ENCODE measurements at regions not wholly inside any gene's neighbourhood (a gene's known extent, or its start where the extent isn't known, plus 50 kb on each side); places are given as distances from the start of the nearest gene placed in this dataset.

GRCh38 chr5:68873198-68873597 lies 220.6 kb upstream of the SLC30A5 start:
- TF ChIP-seq, protein P1, sequence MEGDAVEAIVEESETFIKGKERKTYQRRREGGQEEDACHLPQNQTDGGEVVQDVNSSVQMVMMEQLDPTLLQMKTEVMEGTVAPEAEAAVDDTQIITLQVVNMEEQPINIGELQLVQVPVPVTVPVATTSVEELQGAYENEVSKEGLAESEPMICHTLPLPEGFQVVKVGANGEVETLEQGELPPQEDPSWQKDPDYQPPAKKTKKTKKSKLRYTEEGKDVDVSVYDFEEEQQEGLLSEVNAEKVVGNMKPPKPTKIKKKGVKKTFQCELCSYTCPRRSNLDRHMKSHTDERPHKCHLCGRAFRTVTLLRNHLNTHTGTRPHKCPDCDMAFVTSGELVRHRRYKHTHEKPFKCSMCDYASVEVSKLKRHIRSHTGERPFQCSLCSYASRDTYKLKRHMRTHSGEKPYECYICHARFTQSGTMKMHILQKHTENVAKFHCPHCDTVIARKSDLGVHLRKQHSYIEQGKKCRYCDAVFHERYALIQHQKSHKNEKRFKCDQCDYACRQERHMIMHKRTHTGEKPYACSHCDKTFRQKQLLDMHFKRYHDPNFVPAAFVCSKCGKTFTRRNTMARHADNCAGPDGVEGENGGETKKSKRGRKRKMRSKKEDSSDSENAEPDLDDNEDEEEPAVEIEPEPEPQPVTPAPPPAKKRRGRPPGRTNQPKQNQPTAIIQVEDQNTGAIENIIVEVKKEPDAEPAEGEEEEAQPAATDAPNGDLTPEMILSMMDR (IDR thresholded peaks at IDR 0.05; ENCODE audit: low read length) = no peak
- TF ChIP-seq EZH2 (IDR thresholded peaks at IDR 0.05; ENCODE audit: borderline replicate concordance, low read length) = no peak
